Head of caudate nucleus (tissue), 42 donors: ENCODE measurements at regions not wholly inside any gene's neighbourhood (a gene's known extent, or its start where the extent isn't known, plus 50 kb on each side); places are given as distances from the start of the nearest gene placed in this dataset.
A peak's percentile ranks its signal among the peaks of the same experiment; 100 is the strongest.

ENCODE experiments used
- DNase-seq, 42 donors: peaks; one replicate each; pipeline versions ENCODE4 v3.0.0 to v3.0.0-alpha.2; 2020 to 2021; ENCODE audit warnings: mixed read lengths in 7 of 42
- intact Hi-C: fragments of 100-400 bp; cut with DNase I; formaldehyde crosslinking; loops from one replicate; pipeline ENCODE4 v1.15.0; 2022

DNA sequence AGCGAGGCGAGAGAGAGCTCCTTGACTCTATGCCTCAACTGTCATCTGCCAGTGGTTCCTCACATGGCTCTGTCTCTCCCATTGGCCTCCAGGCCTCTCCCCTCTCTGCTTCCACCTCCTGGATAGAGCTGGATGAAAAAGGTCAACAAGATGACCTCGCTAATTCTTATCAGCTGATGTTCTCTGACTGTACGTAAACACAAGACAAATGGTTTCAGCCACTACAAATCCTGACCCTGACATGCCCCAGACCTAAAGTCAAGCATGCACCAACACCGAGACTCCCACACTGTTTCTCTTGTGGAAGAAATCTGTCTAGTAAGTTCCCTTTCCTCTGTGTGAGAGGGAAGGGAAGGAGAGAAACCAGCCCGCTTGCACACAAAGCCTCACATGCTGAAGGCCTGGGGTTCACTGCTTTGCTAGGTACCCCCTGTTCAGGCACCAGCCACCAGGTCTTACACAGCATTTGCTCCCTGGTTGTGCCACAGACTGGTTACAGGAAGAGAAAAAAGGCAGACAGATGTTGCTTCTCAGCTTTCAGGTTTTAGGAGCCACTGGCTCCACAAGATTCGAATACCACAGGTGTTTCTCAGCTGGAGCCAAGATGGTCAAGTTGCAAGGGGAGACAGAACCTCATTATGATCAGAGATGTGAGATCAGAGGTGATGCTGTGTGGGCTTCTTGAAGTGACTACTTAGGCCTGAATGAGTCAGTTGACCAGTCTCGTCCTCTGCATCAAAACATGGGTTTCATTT is 592.5 kb downstream of the CCDC171 start:
- intact Hi-C loops: no loop called here
- no peak for DNase-seq

DNA sequence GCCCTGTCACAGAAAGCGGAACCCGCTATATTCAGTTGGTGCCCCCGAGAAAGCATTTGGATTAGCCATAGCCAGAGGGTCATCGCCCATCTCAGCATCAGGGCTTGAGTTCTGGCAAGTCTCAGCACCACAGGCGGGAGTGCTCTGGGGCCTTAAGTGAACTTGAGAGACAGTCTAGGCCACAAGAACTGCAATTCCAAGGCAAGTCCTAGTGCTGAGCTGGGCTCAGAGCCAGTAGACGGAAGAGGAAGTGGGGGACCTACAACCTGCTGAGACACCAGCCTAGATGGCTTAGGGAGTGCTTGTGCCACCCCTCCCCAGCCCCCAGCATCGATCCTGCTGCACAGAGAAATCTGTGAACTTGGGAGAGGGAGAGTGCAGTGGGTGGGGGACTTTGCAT is 594.9 kb downstream of the CCDC171 start:
- intact Hi-C loops: no loop called here
- peak in 3 of 42 donors; percentile 4 to 20 (median 4) for DNase-seq

- intact Hi-C loops: no loop called here
- DNase-seq: peak in 1 of 42 donors; percentile 17
These were observed 597.7 kb downstream of the CCDC171 start for GRCh38 chr9:16150501-16150900.

DNA sequence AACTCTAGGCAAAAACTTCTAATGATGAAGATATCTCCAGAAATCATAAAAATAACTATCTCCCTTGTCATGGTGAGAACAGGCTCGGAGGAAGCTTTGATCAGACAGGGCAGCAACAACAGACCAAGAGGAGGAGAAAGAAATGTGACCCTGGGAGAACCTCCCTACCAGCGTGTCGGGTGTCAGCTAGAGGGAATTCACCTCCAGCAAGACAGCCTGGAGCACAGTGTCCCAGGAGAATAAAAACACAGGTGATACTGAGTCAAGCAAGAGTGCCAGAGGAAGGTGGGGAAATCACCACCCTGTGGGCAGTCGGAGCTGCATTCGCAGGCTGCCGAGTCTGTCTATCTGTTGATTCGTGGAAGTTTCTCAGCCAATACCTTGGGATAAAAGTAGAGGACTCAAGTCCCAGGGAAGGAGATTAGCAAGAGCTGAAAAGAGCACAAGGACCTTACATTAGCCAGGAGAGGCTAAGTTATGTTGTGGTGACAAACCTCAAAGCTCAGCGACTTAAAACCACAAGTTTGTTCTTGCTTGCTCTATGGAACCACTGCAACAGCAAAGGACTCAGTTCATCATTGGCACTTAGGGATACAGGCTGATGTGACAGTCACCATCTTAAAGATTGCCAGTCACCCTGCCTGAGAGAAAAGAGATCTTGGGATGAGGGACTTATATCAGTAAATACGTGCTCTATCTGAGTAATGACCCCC is 598.3 kb downstream of the CCDC171 start:
- no peak for DNase-seq

GRCh38 chr9:16152276-16153101 is 599.6 kb downstream of the CCDC171 start:
- DNase-seq: peak in 3 of 42 donors; percentile 8 to 36 (median 12)
- intact Hi-C loops: no loop called here

More for the DNA sequence above, 598.3 kb downstream of the CCDC171 start:
- intact Hi-C loops: no loop called here

- no peak for DNase-seq
- intact Hi-C loops: no loop called here
These were observed 600.4 kb downstream of the CCDC171 start for GRCh38 chr9:16153221-16153620.

DNA sequence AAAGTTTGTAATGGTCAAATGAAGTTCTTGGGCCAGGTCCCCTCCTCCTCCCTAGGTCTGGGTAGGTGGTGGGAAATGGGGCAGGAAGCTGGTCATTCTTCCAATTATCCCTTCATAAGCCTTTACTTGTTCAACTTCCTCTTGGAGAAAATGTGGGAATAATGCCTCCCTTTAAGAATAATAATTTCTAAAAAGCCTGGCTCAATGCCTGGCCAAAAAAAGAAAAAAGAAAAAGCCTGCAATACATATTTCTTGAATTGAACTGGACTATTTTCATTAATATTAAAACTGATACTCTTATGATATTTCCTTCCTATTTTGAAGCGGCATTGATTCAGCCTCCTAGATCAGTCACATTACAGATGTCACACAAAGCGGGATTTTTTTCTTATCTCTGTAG is 600.9 kb downstream of the CCDC171 start:
- intact Hi-C loops: no loop called here
- DNase-seq: peak in 1 of 42 donors; percentile 4

- peak in 26 of 42 donors; percentile 4 to 58 (median 34) for DNase-seq
- intact Hi-C loops: no loop called here
These were observed 601.8 kb downstream of the CCDC171 start for GRCh38 chr9:16154521-16155078.

GRCh38 chr9:16155878-16156277 is 603.0 kb downstream of the CCDC171 start:
- no peak for DNase-seq

GRCh38 chr9:16157216-16157615 is 604.4 kb downstream of the CCDC171 start:
- DNase-seq: no peak
- intact Hi-C loops: no loop called here

More at GRCh38 chr9:16155878-16156277, 603.0 kb downstream of the CCDC171 start:
- intact Hi-C loops: no loop called here

DNA sequence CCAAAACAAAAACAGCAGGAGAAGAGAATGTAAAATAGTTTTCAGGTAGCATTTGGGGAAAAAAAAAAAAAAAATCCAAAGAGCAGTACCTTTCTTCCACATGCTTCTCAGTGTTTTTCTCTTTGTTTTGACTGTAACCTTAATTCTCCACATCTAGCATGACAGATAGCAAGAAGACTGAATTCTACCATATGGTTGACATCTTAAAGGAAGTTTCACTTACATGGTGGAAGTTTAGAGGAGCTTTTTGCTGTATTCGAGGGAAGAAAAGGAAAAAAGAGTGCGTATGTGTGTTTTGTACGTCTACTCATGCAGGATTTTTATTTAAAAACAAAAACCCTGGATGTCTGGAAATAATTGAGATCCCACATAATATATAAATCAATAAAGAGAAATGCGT is 604.8 kb downstream of the CCDC171 start:
- DNase-seq: no peak
- intact Hi-C loops: no loop called here

- no peak for DNase-seq
- intact Hi-C loops: no loop called here
These were observed 605.2 kb downstream of the CCDC171 start for GRCh38 chr9:16158093-16158492.

GRCh38 chr9:16161483-16161882 is 608.6 kb downstream of the CCDC171 start:
- DNase-seq: no peak
- intact Hi-C loops: no loop called here

DNA sequence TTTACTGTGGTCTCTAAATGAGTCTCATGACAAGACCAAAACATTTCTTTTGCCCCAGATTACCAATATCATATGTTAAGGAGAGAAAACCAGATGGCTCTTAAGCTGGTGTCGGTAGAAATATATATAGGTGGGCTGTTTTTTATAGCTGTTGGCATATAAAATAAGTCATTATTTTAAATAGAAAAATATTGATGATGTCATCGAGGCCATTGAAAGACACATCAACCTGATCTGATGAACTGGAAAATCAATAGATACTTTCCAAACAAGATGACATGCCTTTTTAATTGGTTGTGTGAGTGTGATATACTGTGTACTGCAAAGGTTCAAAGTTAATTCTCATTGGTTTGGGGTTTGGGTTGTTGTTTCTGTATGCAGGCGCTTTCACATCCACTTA is 617.3 kb downstream of the CCDC171 start:
- intact Hi-C loops: no loop called here
- no peak for DNase-seq

DNA sequence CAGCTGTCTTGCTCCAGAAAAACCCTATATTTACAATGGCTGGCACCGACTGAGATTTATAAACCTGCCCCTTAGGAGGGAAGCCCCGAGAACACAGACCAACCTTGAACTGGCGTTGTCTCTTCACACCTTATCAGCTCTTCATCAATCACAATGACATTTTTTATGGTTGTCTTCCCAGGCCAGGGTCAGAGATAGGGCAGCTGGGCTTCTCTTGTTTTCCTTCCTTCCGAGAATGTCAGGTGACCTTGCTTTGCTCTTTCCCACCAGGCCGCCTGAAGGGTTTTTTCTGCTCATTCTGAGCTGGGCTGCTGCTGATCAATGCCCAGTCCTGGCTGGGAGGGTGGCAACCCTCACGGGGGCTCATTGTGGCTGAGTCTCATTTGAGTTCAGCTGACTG is 619.1 kb downstream of the CCDC171 start:
- no peak for DNase-seq
- intact Hi-C loops: no loop called here

DNA sequence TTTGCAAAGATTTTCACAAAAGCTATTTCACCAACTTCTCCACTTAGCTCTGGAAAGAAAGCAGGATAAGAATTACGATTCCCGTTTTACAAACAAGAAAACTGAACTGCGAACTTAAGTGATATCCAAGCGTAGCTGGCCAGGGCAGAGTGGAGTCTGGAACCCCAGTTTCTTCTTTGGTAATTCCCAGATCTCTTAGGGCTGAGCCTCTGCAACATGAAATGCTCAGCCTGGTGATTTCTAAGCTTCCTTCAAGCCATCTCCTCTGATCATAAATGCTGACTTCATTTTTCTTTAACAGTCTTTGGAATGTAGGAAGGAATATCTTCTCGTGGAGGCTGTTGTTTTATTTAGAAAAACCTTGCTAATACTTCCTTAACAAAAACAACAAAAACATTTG is 620.0 kb downstream of the CCDC171 start:
- no peak for DNase-seq
- intact Hi-C loops: no loop called here

GRCh38 chr9:16174915-16175314 is 622.1 kb downstream of the CCDC171 start:
- intact Hi-C loops: no loop called here
- no peak for DNase-seq

DNA sequence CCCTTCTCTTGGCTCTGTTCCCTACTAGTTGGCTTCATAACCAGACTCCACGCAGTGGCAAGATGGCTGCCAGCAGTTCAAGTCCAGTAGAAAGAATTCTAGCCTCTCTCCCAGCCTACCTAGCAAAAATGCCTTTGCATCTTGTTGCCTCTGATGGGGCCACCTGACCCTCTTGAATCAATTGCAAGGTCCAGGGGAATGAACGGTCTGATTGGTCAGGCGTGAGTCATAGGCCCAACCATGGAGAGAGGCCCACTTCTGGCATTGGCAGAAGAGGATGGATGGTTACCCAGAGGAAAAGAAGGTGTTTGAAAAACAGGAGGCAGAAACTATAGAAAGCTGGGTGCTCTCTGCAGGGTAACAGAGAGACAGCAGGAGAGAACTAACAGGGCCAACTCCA is 622.6 kb downstream of the CCDC171 start:
- intact Hi-C loops: no loop called here
- no peak for DNase-seq

- intact Hi-C loops: no loop called here
These were observed 625.5 kb downstream of the CCDC171 start for GRCh38 chr9:16178294-16178693.

DNA sequence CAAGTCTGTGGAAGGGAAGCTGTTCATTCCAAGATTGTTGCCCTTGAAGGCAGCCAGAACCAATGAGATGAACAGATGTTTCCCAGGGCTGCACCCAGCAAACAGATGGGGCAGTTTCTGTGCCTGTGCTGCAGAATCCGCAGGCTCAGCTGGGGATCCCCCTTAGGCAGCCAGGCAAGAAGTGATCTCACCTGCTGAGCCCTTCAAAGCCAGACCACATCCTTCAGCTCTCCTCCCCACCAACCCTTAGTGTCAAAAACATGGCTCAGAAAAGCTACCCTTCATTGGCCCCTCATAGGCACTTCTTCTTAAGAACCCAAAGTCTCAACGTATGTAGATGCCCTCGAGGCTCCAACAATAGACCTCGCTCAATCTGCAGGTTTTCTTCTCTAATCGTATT is 626.7 kb downstream of the CCDC171 start:
- intact Hi-C loops: no loop called here
- DNase-seq: no peak

More at GRCh38 chr9:16178294-16178693, 625.5 kb downstream of the CCDC171 start:
- DNase-seq: no peak
